Ovary (tissue), 7 donors: ENCODE measurements at regions not wholly inside any gene's neighbourhood (a gene's known extent, or its start where the extent isn't known, plus 50 kb on each side); places are given as distances from the start of the nearest gene placed in this dataset.

ENCODE experiments used
- DNase-seq, 5 donors: peaks; one replicate each; pipeline ENCODE4 v3.0.0-alpha.2; 2019 to 2020
- H3K27ac ChIP-seq, 2 donors: fragments of 200-600 bp; one replicate each; pipeline versions ENCODE4 v1.5.1 to v1.8.0; 2019 to 2022
- H3K27me3 ChIP-seq: fragments of 200-600 bp; one replicate; pipeline ENCODE4 v1.8.0; 2022
- H3K36me3 ChIP-seq: fragments of 200-600 bp; sonication (generic); one replicate; pipeline ENCODE4 v1.5.1; 2019
- H3K4me1 ChIP-seq: one replicate; pipeline ENCODE4 v1.8.1; 2013; ENCODE audit warnings: mild to moderate bottlenecking, moderate library complexity; ENCODE audit not compliant: insufficient read depth
- H3K4me3 ChIP-seq: fragments of 200-600 bp; sonication (generic); one replicate; pipeline ENCODE4 v1.5.1; 2017
- H3K9me3 ChIP-seq, 2 donors: fragments of 200-600 bp in 1 of 2; sonication (generic) in 1 of 2; one replicate each; pipeline versions ENCODE4 v1.5.1 to v1.8.1; 2013 to 2019; ENCODE audit warnings: mild to moderate bottlenecking in 1 of 2, moderate library complexity in 1 of 2
- CTCF ChIP-seq, 3 donors: fragments of 450-650 bp in 2 of 3; fragments of 200-600 bp in 1 of 3; IDR thresholded peaks; one replicate each; pipeline versions ENCODE4 v1.5.1 to v1.8.0; 2016 to 2022; ENCODE audit warnings: antibody characterized with exemption in 3 of 3, mild to moderate bottlenecking in 1 of 3
- EP300 ChIP-seq: sonication (generic); formaldehyde crosslinking; IDR thresholded peaks from one replicate; pipeline ENCODE4 v1.6.1; 2017; ENCODE audit warnings: antibody characterized with exemption
- POLR2A ChIP-seq: fragments of 450-650 bp; IDR thresholded peaks from one replicate; pipeline ENCODE4 v1.6.1; 2017; ENCODE audit warnings: antibody characterized with exemption, mild to moderate bottlenecking, moderate library complexity
- WGBS, 3 donors: extraction: QIAGEN DNeasy Blood & Tissue Kit in 1 of 3; methylation state at CpG; one replicate each; pipeline versions ENCODE4 v1.1.5 to v1.1.7; 2013 to 2017; 5-methylcytosine and 5-hydroxymethylcytosine counted together
- intact Hi-C, 4 donors: fragments of 100-400 bp; cut with DNase I; formaldehyde crosslinking; loops; one replicate each; pipeline versions ENCODE4 v1.11.0 to v1.15.1; 2022 to 2023
- donor health status: DM: no; HTN: no; CAD: no; lungs with moderate emphysema.
- donor health status: DM: no; HTN: no; CAD: no.
- donor health status: Bipolar disorder and iron deficiency.
- donor health status: DM: no; HTN: no; CAD: no.
- donor health status: DM: yes; HTN: yes; CAD: no.

- intact Hi-C loops, result no loop called here
- no peaks in the 10 kb centered on the region for H3K36me3 ChIP-seq
- TF ChIP-seq POLR2A, result no peak
- no peak overlapping the region for H3K27ac ChIP-seq
- no peak overlapping the region for H3K4me3 ChIP-seq
- WGBS, 3 donors, result 83 to 86% (median 85%) methylated on average over 7 of the region's 7 CpGs
- no peaks in the 10 kb centered on the region for H3K27me3 ChIP-seq
- no peak for DNase-seq
- no peaks in the 10 kb centered on the region for H3K9me3 ChIP-seq
- no peaks in the 10 kb centered on the region for H3K4me1 ChIP-seq
Measured at GRCh38 chr12:22935501-22935900, 310.5 kb downstream of the ETNK1 start.

GRCh38 chr12:22938323-22938722 is 313.4 kb downstream of the ETNK1 start:
- Histone ChIP-seq H3K4me3 (no peak overlapping the region), H3K27ac (no peak overlapping the region), H3K27me3 (no peaks in the 10 kb centered on the region), H3K9me3 (no peaks in the 10 kb centered on the region), H3K36me3 (no peaks in the 10 kb centered on the region), H3K4me1 (no peaks in the 10 kb centered on the region)
- WGBS, 3 donors, result 96 to 100% (median 98%) methylated on average over 2 of the region's 2 CpGs
- no peak for TF ChIP-seq CTCF (IDR thresholded peaks at IDR 0.05)
- no peak for TF ChIP-seq EP300
- TF ChIP-seq POLR2A, result no peak
- intact Hi-C loops, result no loop called here
- no peak for DNase-seq

GRCh38 chr12:22951206-22951605 is 326.2 kb downstream of the ETNK1 start:
- intact Hi-C loops, result no loop called here
- DNase-seq, result no peak
- H3K27me3 ChIP-seq, result no peaks in the 10 kb centered on the region
- 81 to 85% (median 84%) methylated on average over 5 of the region's 5 CpGs for WGBS, 3 donors
- H3K9me3 ChIP-seq, result no peaks in the 10 kb centered on the region
- H3K4me1 ChIP-seq, result no peaks in the 10 kb centered on the region
- H3K36me3 ChIP-seq, result no peaks in the 10 kb centered on the region
- H3K27ac ChIP-seq, result no peak overlapping the region
- no peak for TF ChIP-seq EP300
- TF ChIP-seq POLR2A, result no peak
- TF ChIP-seq CTCF (IDR thresholded peaks at IDR 0.05), result no peak
- H3K4me3 ChIP-seq, result no peak overlapping the region

- Histone ChIP-seq H3K4me1 (no peaks in the 10 kb centered on the region), H3K27me3 (no peaks in the 10 kb centered on the region), H3K9me3 (no peaks in the 10 kb centered on the region), H3K36me3 (no peaks in the 10 kb centered on the region), H3K4me3 (no peak overlapping the region), H3K27ac (no peak overlapping the region)
- TF ChIP-seq EP300 (no peak), CTCF (IDR thresholded peaks at IDR 0.05) (no peak), POLR2A (no peak)
- no peak for DNase-seq
- intact Hi-C loops, result no loop called here
- WGBS, 3 donors, result 68 to 69% (median 68%) methylated on average over 2 of the region's 2 CpGs
Measured at GRCh38 chr12:22956690-22957089, 331.7 kb downstream of the ETNK1 start.

GRCh38 chr12:22967171-22967570 is 342.2 kb downstream of the ETNK1 start:
- no peak for TF ChIP-seq EP300
- TF ChIP-seq CTCF (IDR thresholded peaks at IDR 0.05), result no peak
- no peak for TF ChIP-seq POLR2A
- no peaks in the 10 kb centered on the region for H3K36me3 ChIP-seq
- no peaks in the 10 kb centered on the region for H3K9me3 ChIP-seq
- peaks cover 2% of the 10 kb centered on the region for H3K4me1 ChIP-seq
- no peak overlapping the region for H3K4me3 ChIP-seq
- H3K27ac ChIP-seq, result no peak overlapping the region
- intact Hi-C loops, result no loop called here
- DNase-seq, result no peak
- H3K27me3 ChIP-seq, result no peaks in the 10 kb centered on the region
